HepG2 (cell line): ENCODE measurements at regions not wholly inside any gene's neighbourhood (a gene's known extent, or its start where the extent isn't known, plus 50 kb on each side); places are given as distances from the start of the nearest gene placed in this dataset.

ENCODE experiments used
- DMAP1 ChIP-seq: IDR thresholded peaks from 2 replicates; pipeline ENCODE4 v1.6.1; 2016
- ELF1 ChIP-seq: sonication (generic); formaldehyde crosslinking; IDR thresholded peaks from 2 replicates; pipeline ENCODE4 v1.4.0; 2020; ENCODE audit warnings: missing genetic modification reagents
- HOXA3 ChIP-seq: sonication (generic); formaldehyde crosslinking; IDR thresholded peaks from 2 replicates; pipeline ENCODE4 v1.5.0; 2020; ENCODE audit warnings: missing genetic modification reagents
- POGZ ChIP-seq: sonication (generic); formaldehyde crosslinking; IDR thresholded peaks from 2 replicates; pipeline ENCODE4 v1.4.0; 2020; ENCODE audit warnings: mild to moderate bottlenecking, missing genetic modification reagents
- XRCC5 ChIP-seq: fragments of 200-400 bp; formaldehyde crosslinking; optimal IDR thresholded peaks from 2 replicates; pipeline ENCODE3; 2017; ENCODE audit warnings: mild to moderate bottlenecking, low read length
- ZBTB34 ChIP-seq: sonication (generic); formaldehyde crosslinking; IDR thresholded peaks from 2 replicates; pipeline ENCODE4 v1.8.0; 2022; ENCODE audit warnings: mild to moderate bottlenecking, missing genetic modification reagents
- ZBTB38 ChIP-seq: sonication (generic); formaldehyde crosslinking; IDR thresholded peaks from 2 replicates; pipeline ENCODE4 v1.5.1; 2020; ENCODE audit warnings: mild to moderate bottlenecking, missing genetic modification reagents
- ZFP91 ChIP-seq: sonication (generic); formaldehyde crosslinking; IDR thresholded peaks from 2 replicates; pipeline ENCODE4 v1.9.0; 2022; ENCODE audit warnings: missing genetic modification reagents, mild to moderate bottlenecking, borderline replicate concordance
- ZMYM4 ChIP-seq: sonication (generic); formaldehyde crosslinking; IDR thresholded peaks from 2 replicates; pipeline ENCODE4 v1.8.1; 2023; ENCODE audit warnings: mild to moderate bottlenecking, missing genetic modification reagents
- ZNF136 ChIP-seq: sonication (generic); formaldehyde crosslinking; IDR thresholded peaks from 2 replicates; pipeline ENCODE4 v1.8.1; 2022; ENCODE audit warnings: low read depth, mild to moderate bottlenecking, moderate library complexity, missing genetic modification reagents
- ZNF280B ChIP-seq: sonication (generic); formaldehyde crosslinking; IDR thresholded peaks from 2 replicates; pipeline ENCODE4 v1.5.0; 2020; ENCODE audit warnings: missing genetic modification reagents, mild to moderate bottlenecking, borderline replicate concordance
- ZNF430 ChIP-seq: sonication (generic); formaldehyde crosslinking; IDR thresholded peaks from 2 replicates; pipeline ENCODE4 v1.9.0; 2021; ENCODE audit warnings: mild to moderate bottlenecking, missing genetic modification reagents
- ZNF543 ChIP-seq: sonication (generic); formaldehyde crosslinking; IDR thresholded peaks from 2 replicates; pipeline ENCODE4 v1.4.0; 2020; ENCODE audit warnings: mild to moderate bottlenecking, missing genetic modification reagents
- ZNF547 ChIP-seq: sonication (generic); formaldehyde crosslinking; IDR thresholded peaks from 2 replicates; pipeline ENCODE4 v1.5.1; 2020; ENCODE audit warnings: mild to moderate bottlenecking, missing genetic modification reagents
- ZNF615 ChIP-seq: sonication (generic); formaldehyde crosslinking; IDR thresholded peaks from 2 replicates; pipeline ENCODE4 v1.5.0; 2020; ENCODE audit warnings: mild to moderate bottlenecking, missing genetic modification reagents, borderline replicate concordance
- ZNF691 ChIP-seq: sonication (generic); formaldehyde crosslinking; IDR thresholded peaks from 2 replicates; pipeline ENCODE4 v1.4.0; 2020; ENCODE audit warnings: missing genetic modification reagents, low read depth, mild to moderate bottlenecking, borderline replicate concordance
- ZNF704 ChIP-seq: sonication (generic); formaldehyde crosslinking; IDR thresholded peaks from 2 replicates; pipeline ENCODE4 v1.8.1; 2023; ENCODE audit warnings: mild to moderate bottlenecking, inconsistent platforms, moderate library complexity, missing genetic modification reagents, borderline replicate concordance
- ZSCAN25 ChIP-seq: sonication (generic); formaldehyde crosslinking; IDR thresholded peaks from 2 replicates; pipeline ENCODE4 v1.8.0; 2022; ENCODE audit warnings: mild to moderate bottlenecking, missing genetic modification reagents
- ZSCAN29 ChIP-seq: sonication (generic); formaldehyde crosslinking; conservative IDR thresholded peaks from 2 replicates; pipeline ENCODE4 v1.4.0; 2020; ENCODE audit warnings: mild to moderate bottlenecking, missing genetic modification reagents

- 0 out of 2 replicates have a peak, but pooled peaks have one; percentile 42 for TF ChIP-seq ZNF704
- TF ChIP-seq ELF1 (CRISPR knock-in tag), result peak; percentile 71
- TF ChIP-seq ZBTB34 (CRISPR knock-in tag), result peak; percentile 60; the same call in 1 of the 2 replicates
- peak; percentile 98 for TF ChIP-seq ZSCAN29 (CRISPR knock-in tag)
- TF ChIP-seq ZNF136 (CRISPR knock-in tag), result 0 out of 2 replicates have a peak, but pooled peaks have one; percentile 41
- TF ChIP-seq HOXA3 (CRISPR knock-in tag), result peak; percentile 36; the same call in 1 of the 2 replicates
- TF ChIP-seq ZBTB38 (CRISPR knock-in tag), result peak; percentile 33; the same call in 1 of the 2 replicates
- peak; percentile 15; the same call in 1 of the 2 replicates for TF ChIP-seq DMAP1 (CRISPR knock-in tag)
- TF ChIP-seq ZNF430 (CRISPR knock-in tag), result peak; percentile 51; the same call in 1 of the 2 replicates
- TF ChIP-seq XRCC5, result peak; percentile 14
- TF ChIP-seq ZMYM4, result peak; percentile 84
- 0 out of 2 replicates have a peak, but pooled peaks have one; percentile 45 for TF ChIP-seq ZNF547 (CRISPR knock-in tag)
- TF ChIP-seq ZSCAN25 (CRISPR knock-in tag), result peak; percentile 37; the same call in 1 of the 2 replicates
- peak; percentile 44; the same call in 1 of the 2 replicates for TF ChIP-seq ZNF280B
- peak; percentile 68; the same call in 1 of the 2 replicates for TF ChIP-seq ZNF615 (CRISPR knock-in tag)
- peak; percentile 75; the same call in 1 of the 2 replicates for TF ChIP-seq ZFP91 (CRISPR knock-in tag)
- 0 out of 2 replicates have a peak, but pooled peaks have one; percentile 20 for TF ChIP-seq ZNF543 (CRISPR knock-in tag)
- TF ChIP-seq POGZ, result peak; percentile 50; the same call in 1 of the 2 replicates
- TF ChIP-seq ZNF691, result 0 out of 2 replicates have a peak, but pooled peaks have one; percentile 25
Measured at GRCh38 chr20:30723934-30724687, 533.4 kb upstream of the DEFB115 start (continued).
